GM23248 (cell line): ENCODE measurements at regions not wholly inside any gene's neighbourhood (a gene's known extent, or its start where the extent isn't known, plus 50 kb on each side); places are given as distances from the start of the nearest gene placed in this dataset.

Source experiments
- DNase-seq: peaks from one replicate; pipeline ENCODE4 v3.0.0-alpha.2; 2015
- H2AFZ ChIP-seq: fragments of 200-600 bp; sonication (generic); 2 replicates; pipeline ENCODE4 v1.6.1; 2016; ENCODE audit warnings: antibody characterized with exemption
- H3F3A ChIP-seq: fragments of 200-600 bp; sonication (generic); 2 replicates; pipeline ENCODE4 v1.6.1; 2016; ENCODE audit warnings: mild to moderate bottlenecking, antibody characterized with exemption, mixed run types; ENCODE audit not compliant: insufficient read depth
- H3K27ac ChIP-seq: fragments of 200-600 bp; sonication (generic); 2 replicates; pipeline ENCODE4 v1.5.1; 2016; ENCODE audit warnings: mild to moderate bottlenecking
- H3K27me3 ChIP-seq: fragments of 200-600 bp; sonication (generic); replicated peaks from 2 replicates; pipeline ENCODE4 v1.6.1; 2016; ENCODE audit warnings: mild to moderate bottlenecking; ENCODE audit not compliant: insufficient read depth
- H3K36me3 ChIP-seq: fragments of 200-600 bp; sonication (generic); 2 replicates; pipeline ENCODE4 v1.6.1; 2016; ENCODE audit warnings: low read depth, mild to moderate bottlenecking
- H3K4me1 ChIP-seq: fragments of 200-600 bp; sonication (generic); 2 replicates; pipeline ENCODE4 v1.6.1; 2016; ENCODE audit warnings: mild to moderate bottlenecking; ENCODE audit not compliant: insufficient read depth
- H3K4me2 ChIP-seq: fragments of 200-600 bp; sonication (generic); one replicate; pipeline ENCODE4 v1.6.1; 2016; ENCODE audit warnings: mild to moderate bottlenecking; ENCODE audit not compliant: unreplicated experiment
- H3K4me3 ChIP-seq: fragments of 200-600 bp; sonication (generic); 2 replicates; pipeline ENCODE4 v1.5.1; 2016; ENCODE audit warnings: mild to moderate bottlenecking
- H3K79me2 ChIP-seq: fragments of 200-600 bp; sonication (generic); 2 replicates; pipeline ENCODE4 v1.6.1; 2016; ENCODE audit warnings: mild to moderate bottlenecking; ENCODE audit not compliant: insufficient read depth
- H3K9ac ChIP-seq: fragments of 200-600 bp; sonication (generic); 2 replicates; pipeline ENCODE4 v1.6.1; 2016; ENCODE audit warnings: mild to moderate bottlenecking
- H3K9me2 ChIP-seq: fragments of 200-600 bp; sonication (generic); 2 replicates; pipeline ENCODE4 v1.6.1; 2016; ENCODE audit warnings: mixed run types, mild to moderate bottlenecking, moderate library complexity; ENCODE audit not compliant: insufficient read depth
- H3K9me3 ChIP-seq: fragments of 200-600 bp; sonication (generic); one replicate; pipeline ENCODE4 v1.6.1; 2017; ENCODE audit warnings: low read depth
- H4K20me1 ChIP-seq: fragments of 200-600 bp; sonication (generic); 2 replicates; pipeline ENCODE4 v1.6.0; 2016; ENCODE audit not compliant: insufficient read depth
- EZH2 ChIP-seq: fragments of 200-600 bp; sonication (generic); IDR thresholded peaks from 2 replicates; pipeline ENCODE4 v1.6.1; 2018; ENCODE audit warnings: antibody characterized with exemption, mild to moderate bottlenecking; ENCODE audit not compliant: insufficient read depth, poor library complexity, severe bottlenecking
- EZH2phosphoT487 ChIP-seq: fragments of 200-600 bp; sonication (generic); IDR thresholded peaks from 2 replicates; pipeline ENCODE4 v1.6.1; 2018; ENCODE audit warnings: antibody characterized with exemption, moderate library complexity, mild to moderate bottlenecking, low read depth; ENCODE audit not compliant: insufficient read depth
- WGBS, 2 experiments: methylation state at CpG; one replicate each; pipeline ENCODE4 v1.1.6; 2015 to 2017; ENCODE audit warnings: low lambda C conversion rate in 2 of 2, low coverage in 1 of 2; ENCODE audit errors: missing lambda C conversion rate in 2 of 2; 5-methylcytosine and 5-hydroxymethylcytosine counted together
- in situ Hi-C: fragments of 300-500 bp; cut with MboI; formaldehyde crosslinking; loops from 2 replicates; pipeline ENCODE4 v1.15.0; 2020

- H4K20me1 ChIP-seq, result no peaks in the 10 kb centered on the region
- no peak overlapping the region for H2AFZ ChIP-seq
- WGBS, 2 experiments, result 12 to 15% methylated on average over 6 of the region's 6 CpGs
- DNase-seq, result no peak
- in situ Hi-C loops, result no loop called here
- no peak overlapping the region for H3K4me3 ChIP-seq
- no peak for TF ChIP-seq EZH2phosphoT487
- TF ChIP-seq EZH2, result no peak
- no peaks in the 10 kb centered on the region for H3K4me1 ChIP-seq
- H3F3A ChIP-seq, result no peaks in the 10 kb centered on the region
- H3K27ac ChIP-seq, result no peak overlapping the region
- H3K79me2 ChIP-seq, result no peaks in the 10 kb centered on the region
- H3K9ac ChIP-seq, result no peak overlapping the region
- no peaks in the 10 kb centered on the region for H3K9me2 ChIP-seq
- H3K4me2 ChIP-seq, result no peak overlapping the region
- H3K27me3 ChIP-seq, result peaks cover 95% of the 10 kb centered on the region
- H3K9me3 ChIP-seq, result no peaks in the 10 kb centered on the region
- no peaks in the 10 kb centered on the region for H3K36me3 ChIP-seq
Measured at GRCh38 chr16:86285421-86285820, 224.9 kb upstream of the FOXF1 start.

- no peaks in the 10 kb centered on the region for H3K4me1 ChIP-seq
- DNase-seq, result peak; percentile 42
- H4K20me1 ChIP-seq, result no peaks in the 10 kb centered on the region
- WGBS, 2 experiments, result 5 to 6% methylated on average over 35 to 55 of the region's 55 CpGs
- no peaks in the 10 kb centered on the region for H3F3A ChIP-seq
- no peaks in the 10 kb centered on the region for H3K79me2 ChIP-seq
- H3K27ac ChIP-seq, result no peak overlapping the region
- peaks cover 100% of the 10 kb centered on the region for H3K27me3 ChIP-seq
- H3K9ac ChIP-seq, result no peak overlapping the region
- H3K4me3 ChIP-seq, result no peak overlapping the region
- no peaks in the 10 kb centered on the region for H3K9me3 ChIP-seq
- TF ChIP-seq EZH2 (peak; percentile 9), EZH2phosphoT487 (no peak)
- H2AFZ ChIP-seq, result no peak overlapping the region
- in situ Hi-C loops, result no loop called here
- H3K4me2 ChIP-seq, result no peak overlapping the region
- H3K9me2 ChIP-seq, result no peaks in the 10 kb centered on the region
- no peaks in the 10 kb centered on the region for H3K36me3 ChIP-seq
Measured at GRCh38 chr16:86285938-86286921, 224.1 kb upstream of the FOXF1 start.

- H3K9ac ChIP-seq, result no peak overlapping the region
- peaks cover 99% of the 10 kb centered on the region for H3K27me3 ChIP-seq
- no peaks in the 10 kb centered on the region for H4K20me1 ChIP-seq
- H3F3A ChIP-seq, result no peaks in the 10 kb centered on the region
- H2AFZ ChIP-seq, result no peak overlapping the region
- no peak for TF ChIP-seq EZH2
- no peak overlapping the region for H3K4me2 ChIP-seq
- H3K79me2 ChIP-seq, result no peaks in the 10 kb centered on the region
- in situ Hi-C loops, result no loop called here
- no peaks in the 10 kb centered on the region for H3K36me3 ChIP-seq
- DNase-seq, result no peak
- no peak overlapping the region for H3K27ac ChIP-seq
- H3K4me3 ChIP-seq, result no peak overlapping the region
- H3K9me3 ChIP-seq, result no peaks in the 10 kb centered on the region
- H3K4me1 ChIP-seq, result no peaks in the 10 kb centered on the region
- no peaks in the 10 kb centered on the region for H3K9me2 ChIP-seq
- 7 to 8% methylated on average over 38 to 49 of the region's 49 CpGs for WGBS, 2 experiments
Measured at GRCh38 chr16:86286991-86287663, 223.2 kb upstream of the FOXF1 start.

- Histone ChIP-seq H3K79me2 (no peaks in the 10 kb centered on the region), H3K9me2 (no peaks in the 10 kb centered on the region), H3K27me3 (peaks cover 99% of the 10 kb centered on the region), H3K9me3 (no peaks in the 10 kb centered on the region), H3K4me3 (no peak overlapping the region), H4K20me1 (no peaks in the 10 kb centered on the region), H3K4me2 (no peak overlapping the region), H3K4me1 (no peaks in the 10 kb centered on the region), H3K27ac (no peak overlapping the region), H3K9ac (no peak overlapping the region), H3F3A (no peaks in the 10 kb centered on the region), H2AFZ (no peak overlapping the region), H3K36me3 (no peaks in the 10 kb centered on the region)
- peak; percentile 73 for TF ChIP-seq EZH2
- TF ChIP-seq EZH2phosphoT487, result no peak
- DNase-seq, result no peak
- in situ Hi-C loops, result no loop called here
- WGBS, 2 experiments, result 4 to 5% methylated on average over 8 of the region's 8 CpGs
Measured at GRCh38 chr16:86287664-86288201, 222.6 kb upstream of the FOXF1 start.
